Liver (tissue), 3 donors: ENCODE measurements at regions not wholly inside any gene's neighbourhood (a gene's known extent, or its start where the extent isn't known, plus 50 kb on each side); places are given as distances from the start of the nearest gene placed in this dataset.

Experiments used
- CTCF ChIP-seq: fragments of 150-350 bp; IDR thresholded peaks from 2 replicates; pipeline ENCODE4 v1.5.1; 2017; ENCODE audit warnings: improper control_type of control experiment, low read depth, low read length; ENCODE audit not compliant: missing input control
- FOXA1 ChIP-seq: IDR thresholded peaks from 2 replicates; pipeline ENCODE4 v1.6.1; 2016; ENCODE audit warnings: antibody characterized with exemption
- GABPA ChIP-seq, 2 donors: IDR thresholded peaks in 1 of 2; conservative IDR thresholded peaks in 1 of 2; 2 replicates each; pipeline ENCODE4 v1.6.1; 2016; ENCODE audit warnings: antibody characterized with exemption in 2 of 2, mild to moderate bottlenecking in 1 of 2, moderate library complexity in 1 of 2
- JUND ChIP-seq, 2 donors: IDR thresholded peaks; 2 replicates each; pipeline ENCODE4 v1.6.1; 2016; ENCODE audit warnings: antibody characterized with exemption in 2 of 2
- MAX ChIP-seq: IDR thresholded peaks from 2 replicates; pipeline ENCODE4 v1.6.1; 2016; ENCODE audit warnings: antibody characterized with exemption
- RAD21 ChIP-seq, 2 donors: IDR thresholded peaks; 2 replicates each; pipeline ENCODE4 v1.6.1; 2016; ENCODE audit warnings: antibody characterized with exemption in 2 of 2, mild to moderate bottlenecking in 2 of 2
- REST ChIP-seq: IDR thresholded peaks from 2 replicates; pipeline ENCODE4 v1.6.1; 2016; ENCODE audit warnings: antibody characterized with exemption, mild to moderate bottlenecking
- SP1 ChIP-seq: IDR thresholded peaks from 2 replicates; pipeline ENCODE4 v1.6.1; 2018; ENCODE audit warnings: antibody characterized with exemption, mild to moderate bottlenecking
- YY1 ChIP-seq: IDR thresholded peaks from 2 replicates; pipeline ENCODE4 v1.6.1; 2016; ENCODE audit warnings: antibody characterized with exemption, mild to moderate bottlenecking
- ZBTB33 ChIP-seq: IDR thresholded peaks from 2 replicates; pipeline ENCODE4 v1.6.1; 2016; ENCODE audit warnings: antibody characterized with exemption
- donor health status: healthy.
- donor health status: healthy.

GRCh38 chr7:8893775-8894174 lies 460.4 kb downstream of the NXPH1 start:
- TF ChIP-seq RAD21 (IDR thresholded peaks at IDR 0.05) = no peak
- TF ChIP-seq REST = no peak
- no peak for TF ChIP-seq CTCF
- TF ChIP-seq ZBTB33 = no peak
- no peak for TF ChIP-seq FOXA1
- no peak for TF ChIP-seq MAX
- TF ChIP-seq JUND (IDR thresholded peaks at IDR 0.05) = no peak
- no peak for TF ChIP-seq YY1
- no peak for TF ChIP-seq SP1
- no peak for TF ChIP-seq GABPA (IDR thresholded peaks at IDR 0.05 in 1 of 2, conservative IDR thresholded peaks at IDR 0.05 in 1 of 2)
